Keratinocyte (primary cell): ENCODE measurements at regions not wholly inside any gene's neighbourhood (a gene's known extent, or its start where the extent isn't known, plus 50 kb on each side); places are given as distances from the start of the nearest gene placed in this dataset.
"Not testable (repeated sequence)": the region's sequence is repeated elsewhere in the genome, so short reads cannot be mapped to it uniquely, and the experiment has no call there.

ENCODE experiments used
- EZH2 ChIP-seq: IDR thresholded peaks from one replicate; pipeline ENCODE4 v1.6.1; 2012; ENCODE audit warnings: inconsistent platforms, mild to moderate bottlenecking, low read length, moderate library complexity
- TF ChIP-seq, protein P1 (sequence below), 3 experiments: IDR thresholded peaks in 1 of 3; conservative IDR thresholded peaks in 1 of 3; optimal IDR thresholded peaks in 1 of 3; 2 replicates in 2 of 3; 3 replicates in 1 of 3; pipeline versions ENCODE3 to v1.5.1; 2011; ENCODE audit warnings: low read length in 3 of 3, mild to moderate bottlenecking in 3 of 3, moderate library complexity in 2 of 3, control low read depth in 1 of 3, inconsistent platforms in 1 of 3; ENCODE audit not compliant: insufficient read depth in 2 of 3; ENCODE audit errors: extremely low read depth in 1 of 3

- TF ChIP-seq, protein P1, sequence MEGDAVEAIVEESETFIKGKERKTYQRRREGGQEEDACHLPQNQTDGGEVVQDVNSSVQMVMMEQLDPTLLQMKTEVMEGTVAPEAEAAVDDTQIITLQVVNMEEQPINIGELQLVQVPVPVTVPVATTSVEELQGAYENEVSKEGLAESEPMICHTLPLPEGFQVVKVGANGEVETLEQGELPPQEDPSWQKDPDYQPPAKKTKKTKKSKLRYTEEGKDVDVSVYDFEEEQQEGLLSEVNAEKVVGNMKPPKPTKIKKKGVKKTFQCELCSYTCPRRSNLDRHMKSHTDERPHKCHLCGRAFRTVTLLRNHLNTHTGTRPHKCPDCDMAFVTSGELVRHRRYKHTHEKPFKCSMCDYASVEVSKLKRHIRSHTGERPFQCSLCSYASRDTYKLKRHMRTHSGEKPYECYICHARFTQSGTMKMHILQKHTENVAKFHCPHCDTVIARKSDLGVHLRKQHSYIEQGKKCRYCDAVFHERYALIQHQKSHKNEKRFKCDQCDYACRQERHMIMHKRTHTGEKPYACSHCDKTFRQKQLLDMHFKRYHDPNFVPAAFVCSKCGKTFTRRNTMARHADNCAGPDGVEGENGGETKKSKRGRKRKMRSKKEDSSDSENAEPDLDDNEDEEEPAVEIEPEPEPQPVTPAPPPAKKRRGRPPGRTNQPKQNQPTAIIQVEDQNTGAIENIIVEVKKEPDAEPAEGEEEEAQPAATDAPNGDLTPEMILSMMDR (optimal IDR thresholded peaks at IDR 0.05 in 1 of 3, IDR thresholded peaks at IDR 0.05 in 1 of 3, conservative IDR thresholded peaks at IDR 0.05 in 1 of 3; ENCODE audit: extremely low read depth in 1 of 3, insufficient read depth in 2 of 3, low read length in 3 of 3), result not testable (repeated sequence)
- not testable (repeated sequence) for TF ChIP-seq EZH2
These were observed 248.4 kb downstream of the TMEM121 start for GRCh38 chr14:105774585-105775348.
